ENCODE measurements at regions not wholly inside any gene's neighbourhood (a gene's known extent, or its start where the extent isn't known, plus 50 kb on each side); places are given as distances from the start of the nearest gene placed in this dataset.

- H3K4me3 ChIP-seq (ENCODE audit: insufficient read depth, low read depth, low read length) = no peak overlapping the region
- no peak overlapping the region for H4K8ac ChIP-seq (ENCODE audit: low read depth in 2 of 2, low read length in 2 of 2)
- H2BK15ac ChIP-seq (ENCODE audit: low read depth, low read length) = no peak overlapping the region
- H2AK9ac ChIP-seq (replicated peaks; ENCODE audit: low read depth, low read length, poor library complexity) = no peak overlapping the region
- H3K27me3 ChIP-seq (ENCODE audit: control insufficient read depth, insufficient read depth, low read length) = peaks cover 46% of the 10 kb centered on the region
- no peaks in the 10 kb centered on the region for H3K4me1 ChIP-seq (ENCODE audit: control insufficient read depth, insufficient read depth, low read length)
- no peaks in the 10 kb centered on the region for H3K9me1 ChIP-seq (ENCODE audit: insufficient read depth, low read length)
- no peak overlapping the region for H3K18ac ChIP-seq (ENCODE audit: low read depth, low read length)
- H2BK120ac ChIP-seq (ENCODE audit: low read depth, low read length) = no peak overlapping the region
- CTCF ChIA-PET = no interaction called here
- no peak overlapping the region for H3K4me2 ChIP-seq (ENCODE audit: low read depth, low read length)
- POLR2A ChIA-PET (ENCODE audit: unreplicated experiment) = interaction anchor here (0.5 kb wide), 1 partner anchor 28 kb away, joined by 3 read pairs; no protein-coding TSS in a partner anchor
- H3K36me3 ChIP-seq (ENCODE audit: control insufficient read depth, insufficient read depth, low read length) = no peaks in the 10 kb centered on the region
- H3K9ac ChIP-seq (ENCODE audit: low read depth, low read length) = no peak overlapping the region
- no peak for DNase-seq
- no peak overlapping the region for H3K4ac ChIP-seq (ENCODE audit: low read depth, low read length)
- in situ Hi-C loops (cut with MboI; ENCODE audit: low sequenced_read_pairs) = no loop called here
- intact Hi-C loops (cut with micrococcal nuclease) = no loop called here
- dilution Hi-C loops (cut with HindIII; ENCODE audit: low sequenced_read_pairs, unreplicated experiment) = no loop called here
- peak overlapping the region; percentile 21 for H2AFZ ChIP-seq (replicated peaks; ENCODE audit: low read length, poor library complexity)
- H3K56ac ChIP-seq (ENCODE audit: extremely low read depth, insufficient read depth, low read length) = no peak overlapping the region
- H4K5ac ChIP-seq (ENCODE audit: low read depth, low read length) = no peak overlapping the region
- H3K9me3 ChIP-seq (ENCODE audit: control insufficient read depth, insufficient read depth, low read length) = no peaks in the 10 kb centered on the region; the same call in 1 of the 2 replicates
- H2BK20ac ChIP-seq (ENCODE audit: low read depth, low read length) = no peak overlapping the region
- no peaks in the 10 kb centered on the region for H4K20me1 ChIP-seq (ENCODE audit: insufficient read depth, low read length)
- BruUV-seq (replicated peaks) = no TSS peak
- no CpG with 5 or more reads among the region's 8 CpGs for WGBS, 2 experiments (ENCODE audit: extremely low coverage in 2 of 2, insufficient read length in 1 of 2)
- TF ChIP-seq CHD1 (IDR thresholded peaks at IDR 0.05; ENCODE audit: low read depth, low read length) = no peak
- no peak for TF ChIP-seq SMC3 (IDR thresholded peaks at IDR 0.05; ENCODE audit: low read depth, low read length)
- TF ChIP-seq CEBPB (IDR thresholded peaks at IDR 0.05; ENCODE audit: low read depth, low read length) = no peak
- no peak for TF ChIP-seq POLR2A (IDR thresholded peaks at IDR 0.05; ENCODE audit: low read depth, low read length)
- no peak for TF ChIP-seq CTCF (conservative IDR thresholded peaks at IDR 0.05; ENCODE audit: low read depth, low read length)
- no peak for TF ChIP-seq RCOR1 (IDR thresholded peaks at IDR 0.05; ENCODE audit: insufficient replicate concordance, low read length)
- TF ChIP-seq BHLHE40 (IDR thresholded peaks at IDR 0.05; ENCODE audit: low read depth, low read length) = no peak
- no peak for TF ChIP-seq MXI1 (IDR thresholded peaks at IDR 0.05; ENCODE audit: borderline replicate concordance, low read depth, low read length)
- TF ChIP-seq RFX5 (IDR thresholded peaks at IDR 0.05; ENCODE audit: low read depth, low read length) = no peak
- no peak for TF ChIP-seq RAD21 (IDR thresholded peaks at IDR 0.05; ENCODE audit: low read length)
- TF ChIP-seq MAZ (IDR thresholded peaks at IDR 0.05; ENCODE audit: borderline replicate concordance, low read depth, low read length) = no peak
- no peak for TF ChIP-seq USF2 (IDR thresholded peaks at IDR 0.05; ENCODE audit: low read depth, low read length)
- TF ChIP-seq FOS (IDR thresholded peaks at IDR 0.05; ENCODE audit: low read depth, low read length) = no peak
- no peak for TF ChIP-seq ELK1 (IDR thresholded peaks at IDR 0.05; ENCODE audit: borderline replicate concordance, low read depth, low read length)
- no peak for TF ChIP-seq MAFK (IDR thresholded peaks at IDR 0.05; ENCODE audit: low read depth, low read length)
- no peak for TF ChIP-seq NFE2L2 (IDR thresholded peaks at IDR 0.05; ENCODE audit: low read depth, low read length)
- H3K27ac ChIP-seq (ENCODE audit: insufficient read depth, low read length) = no peak overlapping the region
- H2AK5ac ChIP-seq (ENCODE audit: low read depth, low read length) = no peak overlapping the region
- H3K79me1 ChIP-seq (ENCODE audit: low read depth in 1 of 2, low read length in 2 of 2) = no peaks in the 10 kb centered on the region
- H2BK5ac ChIP-seq (ENCODE audit: low read depth, low read length, poor library complexity, severe bottlenecking) = no peak overlapping the region
- ATAC-seq (ENCODE audit: low read depth) = no peak
- H3K14ac ChIP-seq (replicated peaks; ENCODE audit: low read depth, low read length) = no peak overlapping the region; the same call in 1 of the 2 replicates
- H4K91ac ChIP-seq (ENCODE audit: insufficient read depth, low read depth, low read length) = no peak overlapping the region
- H3K23ac ChIP-seq (ENCODE audit: low read depth, low read length) = no peak overlapping the region
Measured at GRCh38 chr12:11969437-11970154, 101.1 kb upstream of the BCL2L14 start.

Measured in IMR-90 (cell line).